HL-60/S4 treated with retinoic acid at 250 ng/mL for 4 days and 3 days (cell line): ENCODE measurements at regions not wholly inside any gene's neighbourhood (a gene's known extent, or its start where the extent isn't known, plus 50 kb on each side); places are given as distances from the start of the nearest gene placed in this dataset.
"Not testable (repeated sequence)": the region's sequence is repeated elsewhere in the genome, so short reads cannot be mapped to it uniquely, and the experiment has no call there.

Experiments used
- in situ Hi-C: fragments of 300-500 bp; cut with MboI; formaldehyde crosslinking; loops from 2 replicates; pipeline ENCODE4 v1.7.0; 2022; ENCODE audit warnings: low sequenced_read_pairs

DNA sequence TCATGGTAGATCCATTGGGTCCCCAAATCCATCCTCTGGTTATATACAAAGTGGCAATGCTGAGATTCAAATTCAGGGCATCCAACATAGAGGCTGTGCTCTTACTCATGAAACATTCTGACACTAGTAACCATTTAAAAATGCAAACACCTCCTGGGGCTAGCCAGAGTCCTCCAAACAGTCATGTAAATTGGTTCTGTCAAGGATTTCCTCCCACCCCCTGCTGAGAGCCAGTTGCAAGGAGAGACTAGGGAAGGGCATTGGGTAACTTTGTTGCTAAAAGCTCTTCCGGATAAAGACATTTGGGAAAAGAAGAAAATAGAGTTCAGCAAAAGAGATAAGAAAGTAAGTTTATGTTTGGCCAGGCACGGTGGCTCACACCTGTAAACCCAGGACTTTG, 58.3 kb downstream of the ART5 start:
- in situ Hi-C loops: loop anchor here (25.0 kb wide), 1 partner anchor 121 kb away; no protein-coding TSS in a partner anchor

DNA sequence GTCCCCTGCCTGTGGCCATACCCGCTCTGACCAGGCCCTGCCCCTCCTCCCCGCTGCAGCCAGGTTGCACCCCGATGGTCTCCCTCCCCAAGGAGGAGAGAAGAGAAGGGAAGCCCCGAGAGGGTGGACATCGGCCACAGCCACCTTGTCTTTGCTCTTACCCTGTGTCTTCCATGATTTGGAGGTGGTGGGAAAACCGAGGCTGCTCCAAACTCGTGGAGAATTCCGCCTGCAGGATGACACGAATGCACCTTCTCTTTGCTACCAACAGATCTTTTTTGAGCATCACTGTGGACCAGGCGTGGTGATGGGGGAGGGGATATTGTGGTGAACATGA, 60.4 kb downstream of the ART5 start:
- in situ Hi-C loops: loop anchor here (25.0 kb wide), 1 partner anchor 119 kb away; no protein-coding TSS in a partner anchor

DNA sequence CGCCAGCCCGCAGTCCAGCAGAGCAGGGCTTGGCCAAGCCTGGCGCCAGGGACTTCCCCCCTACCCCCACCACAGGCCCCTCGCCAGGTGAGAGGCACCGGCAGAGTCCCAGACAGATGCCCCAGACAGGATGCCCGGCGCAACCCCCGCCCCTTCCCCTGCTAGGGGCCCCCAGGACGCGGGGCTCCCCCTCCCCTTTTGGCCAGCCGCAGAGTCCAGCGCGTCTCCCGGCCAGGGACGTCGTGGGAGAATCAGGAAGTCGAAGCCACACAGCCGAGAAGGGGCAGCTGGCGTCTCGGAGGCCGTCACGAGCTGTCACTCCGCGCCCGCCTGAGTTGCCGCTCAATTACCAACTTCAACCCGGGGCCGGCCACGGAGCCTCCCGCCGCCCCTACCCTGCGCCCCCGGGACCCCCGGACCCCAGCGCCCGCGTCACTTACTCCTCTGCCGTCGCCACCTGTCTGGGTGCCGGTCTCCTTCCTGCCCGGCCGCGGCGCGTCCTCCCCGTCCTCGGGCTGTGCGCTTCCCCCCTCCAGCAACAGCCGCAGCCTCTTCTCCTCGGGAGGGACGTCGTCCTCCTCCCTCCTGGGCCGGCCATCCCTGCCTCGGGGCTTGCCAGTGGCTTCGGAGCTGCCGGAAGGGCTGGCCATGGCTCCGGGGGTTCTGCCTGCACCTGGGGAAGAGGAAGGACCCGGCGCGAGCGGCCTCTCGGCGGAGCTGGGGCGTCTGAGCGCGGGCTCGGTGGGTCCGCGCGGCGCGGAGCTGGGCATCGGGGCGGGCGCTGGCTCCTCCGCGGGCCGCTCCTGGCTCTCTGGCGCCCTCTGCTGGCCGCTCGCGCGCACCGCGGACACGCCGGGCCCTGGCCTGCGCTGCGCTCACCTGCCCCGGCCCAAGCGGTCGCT, 61.1 kb downstream of the ART5 start:
- in situ Hi-C loops: loop anchor here (25.0 kb wide), 1 partner anchor 118 kb away; no protein-coding TSS in a partner anchor

DNA sequence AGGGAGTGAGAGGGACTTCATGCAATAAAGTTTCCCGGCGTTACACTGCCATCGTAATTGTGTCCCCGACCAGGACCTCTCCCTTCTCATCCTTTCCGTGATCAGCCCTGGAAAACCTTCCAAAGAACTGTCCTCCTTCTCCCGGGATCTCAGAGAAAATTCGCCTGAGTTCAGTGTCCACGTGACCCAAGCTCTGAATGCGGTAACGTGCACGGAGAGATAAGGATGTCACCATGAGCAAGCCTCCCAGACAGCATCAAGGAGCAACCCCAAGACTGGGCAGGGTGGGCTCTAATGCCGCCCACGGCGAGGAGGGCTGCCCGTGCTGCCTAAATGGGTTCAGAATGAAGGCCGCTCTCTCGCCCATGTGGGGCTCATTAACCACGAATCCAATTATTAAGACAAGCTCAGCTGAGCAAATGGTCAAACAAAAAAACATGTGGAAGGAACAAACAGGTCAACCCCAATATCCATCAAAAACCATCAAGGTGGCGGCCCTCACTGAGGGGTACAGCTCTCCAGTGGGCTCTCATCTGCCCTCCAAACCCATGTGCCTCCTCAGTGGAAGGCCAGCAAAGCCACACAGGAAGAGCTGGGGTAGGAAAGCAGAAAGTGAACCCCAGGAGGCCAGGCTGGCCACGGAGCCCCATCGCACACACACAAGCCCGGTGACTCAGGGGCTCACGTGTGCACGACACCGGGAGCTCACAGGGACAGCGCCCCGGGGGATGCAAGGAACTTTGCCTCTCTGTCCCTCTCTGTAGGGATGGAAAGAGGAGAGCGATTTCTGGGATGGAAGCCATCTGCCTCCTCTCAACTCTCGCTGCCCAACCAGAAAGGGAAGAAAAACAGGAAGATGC, 62.0 kb downstream of the ART5 start:
- in situ Hi-C loops: loop anchor here (25.0 kb wide), 1 partner anchor 118 kb away; no protein-coding TSS in a partner anchor

DNA sequence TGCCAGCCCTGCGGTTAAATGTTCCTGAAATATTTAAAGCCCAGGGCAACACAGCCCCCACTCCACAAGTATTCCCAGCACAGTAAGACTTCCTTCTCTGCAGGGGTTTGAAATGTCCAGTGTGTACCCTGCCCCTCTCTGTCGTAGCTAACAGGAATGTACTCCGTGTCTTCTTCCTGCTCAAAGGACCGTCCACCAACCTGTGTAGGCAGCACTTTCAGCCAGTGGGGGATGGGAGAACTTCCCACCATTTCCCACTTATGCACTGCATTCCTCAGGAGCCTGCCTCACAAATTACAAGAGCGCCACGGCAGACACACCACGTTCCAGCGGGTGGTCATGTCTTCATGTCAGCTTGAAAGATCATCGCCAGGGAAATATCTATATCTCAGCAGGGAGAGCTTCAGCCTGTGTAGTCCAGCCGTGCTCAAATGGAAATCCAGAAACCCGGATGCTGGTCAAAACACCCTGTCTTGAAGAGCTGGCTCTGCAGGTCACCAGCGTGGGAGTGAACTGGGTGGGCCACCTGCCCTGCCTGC, 65.7 kb downstream of the ART5 start:
- in situ Hi-C loops: loop anchor here (25.0 kb wide), 1 partner anchor 114 kb away; no protein-coding TSS in a partner anchor

DNA sequence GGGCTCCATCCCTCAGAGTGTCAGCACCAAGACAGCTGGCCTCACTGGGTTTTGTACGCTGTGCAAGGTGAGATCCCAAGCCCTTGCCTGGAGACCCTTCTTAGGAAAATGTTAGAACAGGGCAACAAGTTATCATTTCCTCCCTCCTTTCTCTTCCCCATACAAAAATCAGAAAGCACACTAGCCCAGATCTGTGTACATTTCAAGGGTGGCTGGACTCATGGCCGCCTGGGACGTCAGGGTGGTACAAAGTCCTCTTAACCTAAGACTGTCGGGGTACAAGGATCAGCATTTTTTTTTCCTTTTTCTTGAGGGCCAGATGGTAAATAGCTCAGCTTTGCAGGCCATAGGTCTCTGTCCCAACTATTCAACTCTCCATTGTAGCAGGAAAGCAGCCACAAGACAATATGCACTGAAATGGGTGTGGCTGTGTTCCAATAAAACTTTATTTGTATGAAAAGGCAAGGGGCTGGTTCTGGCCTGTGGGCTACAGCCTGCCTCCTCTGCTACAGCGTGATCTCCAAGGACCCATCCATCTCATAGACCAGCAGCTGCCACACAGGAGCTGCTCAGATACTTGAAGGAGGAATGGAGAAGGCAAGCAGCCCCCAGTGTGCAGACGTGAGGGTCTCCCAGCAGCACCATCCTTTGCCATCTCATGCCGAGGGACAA, 68.7 kb downstream of the ART5 start:
- in situ Hi-C loops: not testable (repeated sequence)

DNA sequence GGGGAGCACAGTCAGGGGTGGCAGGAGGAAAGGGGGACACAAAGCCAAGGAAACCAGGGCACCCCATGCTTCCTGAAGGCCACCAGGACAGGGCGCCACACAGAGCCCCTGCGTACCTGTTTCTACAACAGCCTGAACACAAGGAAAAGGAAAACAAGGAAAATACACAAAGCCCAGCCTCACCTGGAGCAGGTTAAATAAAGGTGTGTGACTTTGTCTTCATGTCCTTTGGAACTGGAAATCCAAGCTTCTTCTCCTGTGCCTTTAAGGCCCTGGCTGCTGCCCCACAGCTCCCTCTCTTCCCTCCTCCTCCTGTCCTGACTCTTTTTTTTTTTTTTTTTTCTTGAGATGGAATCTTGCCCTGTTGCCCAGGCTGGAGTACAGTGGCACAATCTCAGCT, 70.0 kb downstream of the ART5 start:
- in situ Hi-C loops: not testable (repeated sequence)

DNA sequence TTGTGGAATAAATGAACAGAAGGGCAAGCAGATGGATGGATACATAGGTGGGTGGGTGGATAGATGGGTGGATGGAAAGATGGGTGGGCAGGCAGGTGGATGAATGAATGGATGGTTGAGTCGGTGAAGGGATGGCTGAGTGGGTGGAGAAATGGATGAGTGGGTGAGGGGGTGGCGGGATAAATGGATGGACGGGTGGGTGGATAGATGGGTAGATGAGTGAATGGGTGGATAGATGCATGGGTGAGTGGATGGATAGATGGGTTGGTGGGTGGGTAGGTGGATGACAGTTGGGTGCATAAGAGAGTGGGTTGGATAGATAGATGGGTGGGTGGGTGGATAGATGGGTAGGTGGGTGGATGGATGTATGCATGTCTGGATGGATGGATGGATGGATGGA, 76.0 kb downstream of the ART5 start:
- in situ Hi-C loops: not testable (repeated sequence)

DNA sequence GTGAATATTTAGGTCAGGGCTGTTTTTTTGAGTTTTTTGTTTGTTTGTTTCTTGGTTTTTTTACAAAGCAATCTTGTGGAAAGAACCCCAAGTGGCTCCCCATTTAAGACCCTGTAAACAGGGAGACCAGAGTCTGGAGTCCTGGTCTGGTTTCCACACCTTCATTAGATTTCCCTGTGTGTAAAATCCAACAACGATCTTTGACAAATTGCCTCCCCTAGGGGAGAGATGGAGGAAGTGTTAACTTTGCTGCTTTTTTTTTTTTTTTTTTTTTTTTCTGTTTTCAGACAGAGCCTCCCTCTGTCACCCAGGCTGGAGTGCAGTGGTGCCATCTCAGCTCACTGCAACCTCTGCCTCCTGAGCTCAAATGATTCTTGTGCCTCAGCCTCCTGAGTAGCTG, 77.4 kb downstream of the ART5 start:
- in situ Hi-C loops: not testable (repeated sequence)

DNA sequence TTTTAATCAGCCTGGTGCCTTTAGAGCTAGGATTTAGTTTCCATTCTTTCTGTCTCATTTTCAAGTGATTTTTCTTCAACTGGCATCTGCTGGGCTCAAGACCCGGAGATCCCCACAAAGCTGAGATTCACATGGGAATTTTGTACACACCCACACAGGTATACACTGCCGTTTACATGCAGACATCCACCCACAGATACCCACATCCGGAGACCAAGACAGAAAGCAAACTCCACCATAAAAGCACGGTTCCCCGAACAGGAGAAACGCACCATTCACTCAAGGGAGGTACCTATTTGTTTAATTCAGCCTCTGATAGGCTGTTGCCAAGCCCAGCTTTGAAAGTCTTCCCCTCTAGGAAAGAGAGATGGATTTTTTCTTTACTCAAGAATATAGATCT, 87.2 kb downstream of the ART5 start:
- in situ Hi-C loops: not testable (repeated sequence)

DNA sequence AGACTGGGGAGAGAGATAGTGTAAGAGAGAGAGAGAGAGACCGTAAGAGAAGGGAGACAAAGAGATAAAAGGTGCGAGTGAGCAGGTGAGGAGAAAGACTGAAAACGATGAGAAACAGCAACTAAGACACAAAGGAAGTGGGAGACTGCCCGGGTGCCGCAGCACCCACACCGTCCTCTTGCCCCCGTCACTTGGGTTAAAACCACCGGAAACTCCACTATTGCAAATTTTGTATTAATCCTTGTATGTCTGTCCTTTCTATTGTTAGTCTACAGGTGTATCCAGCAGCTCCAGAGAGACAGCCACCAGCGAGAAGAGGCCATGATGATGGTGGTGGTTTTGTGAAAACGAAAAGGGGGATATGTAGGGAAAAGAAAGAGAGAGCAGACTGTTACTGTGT, 96.8 kb downstream of the ART5 start:
- in situ Hi-C loops: not testable (repeated sequence)

DNA sequence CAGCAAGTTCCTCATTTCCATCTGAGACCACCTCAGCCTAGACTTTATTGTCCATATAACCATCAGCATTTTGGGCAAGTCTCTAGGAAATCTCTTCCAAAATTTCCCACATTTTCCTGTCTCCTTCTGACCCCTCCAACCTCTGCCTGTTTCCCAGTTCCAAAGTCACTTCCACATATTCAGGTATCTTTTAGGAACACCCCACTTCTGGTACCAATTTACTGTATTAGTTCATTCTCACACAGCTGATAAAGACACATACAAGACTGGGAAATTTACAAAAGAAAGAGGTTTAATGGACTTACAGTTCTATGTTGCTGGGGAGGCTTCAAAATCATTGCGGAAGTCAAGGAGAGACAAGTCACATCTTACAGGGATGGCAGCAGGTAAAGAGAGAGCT, 103.6 kb downstream of the ART5 start:
- in situ Hi-C loops: not testable (repeated sequence)

DNA sequence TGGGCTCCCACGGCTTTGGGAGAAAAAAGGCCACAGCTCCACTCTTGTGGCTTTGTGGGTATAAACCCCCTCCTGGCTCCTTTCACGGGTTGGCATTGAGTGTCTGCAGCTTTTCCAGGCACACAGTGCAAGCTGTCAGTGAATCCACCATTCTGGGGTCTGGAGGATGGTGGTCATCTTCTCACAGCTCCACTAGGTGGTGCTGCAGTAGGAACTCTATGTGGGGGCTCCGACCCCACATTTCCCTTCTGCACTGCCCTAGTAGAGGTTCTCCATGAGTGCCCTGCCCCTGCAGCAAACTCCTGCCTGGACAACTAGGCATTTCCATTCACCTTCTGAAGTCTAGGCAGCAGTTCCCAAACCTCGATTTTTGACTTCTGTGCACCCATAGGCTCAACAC, 104.5 kb downstream of the ART5 start:
- in situ Hi-C loops: not testable (repeated sequence)

DNA sequence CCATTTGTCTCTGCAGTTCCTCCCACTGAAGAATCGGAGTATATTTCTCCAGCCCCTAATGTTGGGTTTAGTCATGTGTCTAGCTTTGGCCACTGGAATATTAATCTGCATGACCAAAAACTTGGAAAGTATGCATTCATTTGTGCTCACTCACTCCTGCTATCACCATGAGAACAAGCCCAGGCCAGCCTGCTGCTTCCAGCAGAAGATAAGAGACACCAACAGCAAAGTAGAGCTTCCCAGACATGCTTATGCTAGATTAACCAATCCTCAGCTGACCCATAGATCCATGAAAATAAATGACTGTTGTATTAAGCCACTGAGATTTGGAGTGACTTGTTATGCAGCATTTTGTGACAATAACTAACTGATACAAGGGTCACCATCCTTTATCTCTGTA, 108.8 kb downstream of the ART5 start:
- in situ Hi-C loops: not testable (repeated sequence)

DNA sequence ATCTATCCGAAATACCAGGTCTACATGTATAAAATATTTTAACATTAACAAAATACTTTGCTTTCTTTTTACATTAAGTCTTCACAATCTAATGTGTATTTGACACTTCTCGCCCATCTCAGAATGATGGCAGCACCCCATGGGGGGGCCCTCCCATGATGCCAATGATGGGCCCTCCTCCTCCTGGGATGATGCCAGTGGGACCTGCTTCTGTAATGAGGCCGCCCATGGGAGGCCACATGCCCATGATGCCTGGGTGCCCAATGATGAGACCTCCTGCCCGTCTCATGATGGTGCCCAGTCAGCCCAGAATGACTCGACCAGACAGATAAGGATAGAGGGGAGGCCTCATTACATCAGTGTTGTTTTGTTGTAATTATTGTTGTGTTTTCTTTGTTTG, 110.5 kb downstream of the ART5 start:
- in situ Hi-C loops: not testable (repeated sequence)

DNA sequence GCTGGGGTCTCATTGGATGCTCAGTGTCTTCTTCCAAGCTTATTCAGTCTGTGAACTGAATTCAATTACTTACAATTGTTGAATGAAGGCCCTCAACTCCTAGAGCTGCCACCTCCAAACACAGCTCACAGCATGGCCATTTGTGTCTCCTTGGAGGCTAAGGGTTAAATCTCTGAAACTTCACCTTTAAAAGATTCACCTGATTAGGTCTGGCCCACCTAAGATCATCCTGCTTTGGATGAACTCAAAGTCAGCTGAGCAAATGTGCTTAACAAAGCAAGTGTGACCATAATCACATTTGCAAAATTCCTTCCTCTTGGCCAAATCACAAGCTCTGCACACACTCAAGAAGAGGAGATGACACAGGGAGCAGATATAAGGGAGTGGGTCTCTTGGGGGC, 118.2 kb downstream of the ART5 start:
- in situ Hi-C loops: not testable (repeated sequence)

DNA sequence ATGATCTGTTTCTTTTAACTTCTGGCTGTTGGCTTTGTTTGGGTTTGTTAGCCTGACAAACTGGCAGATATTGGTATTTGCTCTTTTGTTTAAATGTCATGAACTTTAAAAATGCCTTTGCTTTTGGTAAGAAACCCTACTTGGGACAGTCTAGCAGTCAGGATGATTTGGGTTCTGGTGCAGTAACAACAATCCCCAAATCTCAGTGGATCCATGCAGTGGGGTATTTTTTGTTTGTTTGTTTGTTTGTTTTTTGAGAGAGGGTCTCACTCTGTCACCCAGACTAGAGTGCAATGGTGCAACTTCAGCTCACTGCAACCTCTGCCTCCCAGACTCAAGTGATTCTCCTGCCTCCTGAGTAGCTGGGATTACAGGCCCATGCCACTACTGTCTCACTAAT, 120.9 kb downstream of the ART5 start:
- in situ Hi-C loops: not testable (repeated sequence)

DNA sequence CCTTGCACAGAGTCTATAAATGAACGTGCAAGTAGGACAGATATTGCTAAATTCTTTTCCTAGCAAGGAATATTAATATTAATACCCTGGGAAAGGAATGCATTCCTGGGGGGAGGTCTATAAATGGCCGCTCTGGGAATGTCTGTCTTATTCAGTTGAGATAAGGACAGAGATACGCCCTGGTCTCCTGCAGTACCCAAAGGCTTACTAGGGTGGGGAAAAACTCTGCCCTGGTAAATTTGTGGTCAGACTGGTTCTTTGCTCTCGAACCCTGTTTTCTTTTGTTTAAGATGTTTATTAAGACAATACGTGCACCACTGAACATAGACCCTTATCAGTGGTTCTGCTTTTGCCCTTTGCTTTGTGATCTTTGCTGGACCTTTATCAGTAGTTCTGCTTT, 122.0 kb downstream of the ART5 start:
- in situ Hi-C loops: not testable (repeated sequence)

DNA sequence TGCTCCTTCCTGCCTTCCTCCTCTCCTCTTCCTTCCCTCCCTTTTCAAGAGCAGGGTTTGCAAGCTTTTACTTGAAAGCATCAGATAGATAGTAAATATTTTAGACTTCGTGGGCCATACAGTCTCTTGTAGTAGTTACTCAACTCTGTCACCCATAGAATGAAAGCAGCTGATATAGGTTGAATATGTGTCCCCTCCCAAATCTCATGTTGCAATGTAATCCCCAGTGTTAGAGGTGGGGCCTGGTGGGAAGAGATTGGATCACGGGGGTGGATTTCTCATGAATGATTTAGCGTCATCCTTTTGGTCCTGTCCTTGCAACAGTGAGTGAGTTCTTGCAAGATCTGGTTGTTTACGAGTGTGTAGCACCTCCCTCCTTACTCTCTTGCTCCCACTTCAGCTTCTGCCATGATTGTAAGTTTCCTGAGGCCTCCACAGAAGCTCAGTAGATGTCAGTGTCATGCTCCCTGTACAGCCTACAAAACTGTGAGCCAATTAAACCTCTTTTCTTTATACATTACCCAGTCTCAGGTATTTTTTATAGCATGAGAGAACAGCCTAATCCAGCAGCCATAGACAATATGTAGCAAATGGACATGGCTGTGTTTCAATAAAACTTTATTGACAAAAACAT, 124.7 kb downstream of the ART5 start:
- in situ Hi-C loops: not testable (repeated sequence)

DNA sequence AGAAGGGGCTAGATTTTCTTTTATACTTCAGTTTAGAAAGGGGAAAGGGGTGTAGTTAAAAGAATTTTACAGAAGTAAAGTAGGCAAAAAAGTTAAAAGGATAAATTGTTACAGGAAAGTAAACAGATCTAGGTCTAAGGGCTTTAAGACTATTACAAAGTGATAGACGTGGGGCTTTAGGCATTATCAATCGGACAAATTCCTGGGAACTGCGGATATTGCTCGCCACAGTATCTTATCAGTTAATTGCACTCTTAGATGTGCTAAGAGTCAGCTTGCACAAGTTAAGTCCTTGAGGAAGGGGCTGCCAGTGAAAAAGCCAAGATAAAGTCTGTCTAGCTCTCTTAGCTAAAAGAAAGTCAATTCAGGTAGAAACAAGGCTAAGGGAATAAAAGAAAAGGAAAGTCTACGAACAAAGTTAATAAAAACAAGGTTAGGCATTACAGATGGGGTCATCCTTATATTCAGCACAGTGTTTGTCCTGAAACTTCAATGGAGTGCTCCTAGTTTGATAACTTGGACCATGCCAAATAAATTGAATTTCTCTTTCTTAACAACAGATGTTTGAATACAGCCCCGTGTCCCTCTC, 125.4 kb downstream of the ART5 start:
- in situ Hi-C loops: not testable (repeated sequence)
